Body of pancreas (tissue), 4 donors: ENCODE measurements at regions not wholly inside any gene's neighbourhood (a gene's known extent, or its start where the extent isn't known, plus 50 kb on each side); places are given as distances from the start of the nearest gene placed in this dataset. TPM values are rescaled to one million over a fixed set of nuclear protein-coding genes. Genes with fewer than 3 reads are reported as not detected.
"Not testable (repeated sequence)": the region's sequence is repeated elsewhere in the genome, so short reads cannot be mapped to it uniquely, and the experiment has no call there.

Experiments
- ATAC-seq: fragments of 150-250 bp; one replicate; pipeline ENCODE4 v1.9.1; 2016
- DNase-seq, 4 donors: peaks; one replicate each; pipeline ENCODE4 v3.0.0-alpha.2; 2019
- H3K27ac ChIP-seq, 4 donors: fragments of 200-600 bp; sonication (generic); 1 replicate in 3 of 4; 2 replicates in 1 of 4; pipeline versions ENCODE4 v1.5.1 to v1.6.1; 2016 to 2019; ENCODE audit warnings: mild to moderate bottlenecking in 1 of 4, mixed read lengths in 1 of 4, moderate library complexity in 1 of 4
- H3K27me3 ChIP-seq, 2 donors: fragments of 200-600 bp; sonication (generic); one replicate each; pipeline ENCODE4 v1.6.0; 2016; ENCODE audit warnings: mild to moderate bottlenecking in 1 of 2
- H3K36me3 ChIP-seq, 2 donors: fragments of 200-600 bp; sonication (generic); replicated peaks in 1 of 2; 2 replicates each; pipeline ENCODE4 v1.5.1; 2016; ENCODE audit warnings: low read depth in 2 of 2; ENCODE audit not compliant: insufficient read depth in 1 of 2
- H3K4me1 ChIP-seq: fragments of 200-600 bp; sonication (generic); one replicate; pipeline ENCODE4 v1.6.0; 2016
- H3K4me3 ChIP-seq, 2 donors: fragments of 200-600 bp; sonication (generic); 1 replicate in 1 of 2; 2 replicates in 1 of 2; pipeline ENCODE4 v1.5.1; 2016 to 2019
- H3K9me3 ChIP-seq, 3 donors: fragments of 200-600 bp; sonication (generic); 1 replicate in 2 of 3; 2 replicates in 1 of 3; pipeline ENCODE4 v1.5.1; 2016
- CTCF ChIP-seq, 7 experiments: fragments of 450-650 bp in 4 of 7; fragments of 200-600 bp in 3 of 7; sonication (generic) in 3 of 7; IDR thresholded peaks; one replicate each; pipeline ENCODE4 v1.5.1; 2016 to 2019; ENCODE audit warnings: antibody characterized with exemption in 7 of 7
- POLR2A ChIP-seq, 3 donors: fragments of 450-650 bp; IDR thresholded peaks; one replicate each; pipeline ENCODE4 v1.6.1; 2016; ENCODE audit warnings: antibody characterized with exemption in 3 of 3, mild to moderate bottlenecking in 2 of 3
- WGBS, 2 donors: methylation state at CpG; one replicate each; pipeline ENCODE4 v1.1.5; 2017; 5-methylcytosine and 5-hydroxymethylcytosine counted together
- intact Hi-C: fragments of 100-400 bp; cut with DNase I; formaldehyde crosslinking; loops from one replicate; pipeline ENCODE4 v1.15.1; 2023
- microRNA-seq, 2 donors: library from miRNA; unstranded; fragments of <30 nt; microRNA quantifications; one replicate each; pipeline ENCODE4, GENCODE V29; 2016; ENCODE audit warnings: borderline number of aligned reads in 2 of 2, borderline replicate concordance in 2 of 2
- small RNA-seq: library from RNA; depleted of rRNA; stranded (forward); fragments of <200 nt; gene quantifications from one replicate; pipeline ENCODE3, GENCODE V24; 2016

DNA sequence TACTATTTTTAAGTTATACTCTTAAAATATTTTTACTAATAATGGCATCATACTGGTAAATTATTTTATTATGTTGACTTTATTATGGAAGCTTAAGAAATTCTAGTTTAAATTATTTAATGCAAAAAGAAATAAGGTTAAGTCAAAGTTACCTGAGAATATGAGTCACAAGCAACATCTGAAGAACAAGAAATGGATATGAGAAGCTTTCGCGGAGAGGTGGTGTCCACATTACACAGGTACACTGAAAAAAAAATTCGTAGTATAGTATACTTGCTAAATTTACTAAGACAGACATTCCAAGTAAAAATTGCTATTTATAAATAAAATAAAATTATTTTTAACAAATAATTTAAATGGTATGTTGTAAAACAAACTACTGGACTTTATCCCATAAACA is 143.8 kb downstream of the AVL9 start:
- ATAC-seq, result no peak
- no peak for DNase-seq
- intact Hi-C loops, result no loop called here
- H3K9me3 ChIP-seq, result no peaks in the 10 kb centered on the region
- no peak overlapping the region for H3K27ac ChIP-seq
- no peaks in the 10 kb centered on the region for H3K27me3 ChIP-seq
- H3K4me3 ChIP-seq, result no peak overlapping the region
- no peaks in the 10 kb centered on the region for H3K4me1 ChIP-seq
- no peak for TF ChIP-seq POLR2A (IDR thresholded peaks at IDR 0.05)
- no peak for TF ChIP-seq CTCF (IDR thresholded peaks at IDR 0.05)
- WGBS, 2 donors, result 92 to 97% methylated on average over 3 of the region's 3 CpGs
- no peaks in the 10 kb centered on the region for H3K36me3 ChIP-seq

GRCh38 chr7:32638479-32639121 is 143.3 kb downstream of the AVL9 start:
- H3K4me3 ChIP-seq, H3K27ac ChIP-seq, H3K4me1 ChIP-seq, H3K9me3 ChIP-seq, DNase-seq, intact Hi-C loops, H3K36me3 ChIP-seq, ATAC-seq, H3K27me3 ChIP-seq: not testable (repeated sequence)
- 69 to 92% methylated on average over 1 of the region's 1 CpG for WGBS, 2 donors

Small RNA genes lying in the stretch of these regions (microRNA-seq; reads per million reads assigned to microRNA genes)
- gene MIR550A2, result 0 reads per million in 2 donors
- 0 reads per million in 2 donors for gene MIR550B2

Small RNA genes lying in the stretch of these regions (small RNA-seq; reads per million reads assigned to genes)
- not detected for gene AC018645.1
- not detected for gene MIR550A2
- not detected for gene RF00322
